NCI-H510A treated with DMSO at 0.1 percent for 48 hours (cell line): ENCODE measurements at regions not wholly inside any gene's neighbourhood (a gene's known extent, or its start where the extent isn't known, plus 50 kb on each side); places are given as distances from the start of the nearest gene placed in this dataset.
A peak's percentile ranks its signal among the peaks of the same experiment; 100 is the strongest.

Experiments
- DNase-seq: peaks from one replicate; lab custom pipeline; 2025; lab: John Stamatoyannopoulos, UW

GRCh38 chr2:2993172-2993692 is 384.4 kb downstream of the EIPR1 start:
- DNase-seq, result no peak

- no peak for DNase-seq
Measured at GRCh38 chr2:2992634-2993033, 385.0 kb downstream of the EIPR1 start.

GRCh38 chr2:2985020-2985419 is 392.6 kb downstream of the EIPR1 start:
- no peak for DNase-seq

GRCh38 chr2:2981000-2981399 is 396.6 kb downstream of the EIPR1 start:
- DNase-seq, result no peak

GRCh38 chr2:2974982-2975381 is 402.6 kb downstream of the EIPR1 start:
- no peak for DNase-seq

GRCh38 chr2:2960441-2961133 is 417.0 kb downstream of the EIPR1 start:
- no peak for DNase-seq

- peak; percentile 76 for DNase-seq
Measured at GRCh38 chr2:2950403-2950952, 427.1 kb downstream of the EIPR1 start.

GRCh38 chr2:2947406-2947805 is 430.2 kb downstream of the EIPR1 start:
- DNase-seq, result no peak

GRCh38 chr2:2942906-2943305 is 434.7 kb downstream of the EIPR1 start:
- DNase-seq, result no peak

- DNase-seq, result no peak
Measured at GRCh38 chr2:2942225-2942624, 435.4 kb downstream of the EIPR1 start.

- DNase-seq, result no peak
Measured at GRCh38 chr2:2941205-2941604, 436.4 kb downstream of the EIPR1 start.

- DNase-seq, result no peak
Measured at GRCh38 chr2:2940702-2941101, 436.9 kb downstream of the EIPR1 start.

- DNase-seq, result no peak
Measured at GRCh38 chr2:2940061-2940460, 437.6 kb downstream of the EIPR1 start.

GRCh38 chr2:2939078-2939795 is 438.4 kb downstream of the EIPR1 start:
- no peak for DNase-seq

- DNase-seq, result no peak
Measured at GRCh38 chr2:2938481-2938880, 439.1 kb downstream of the EIPR1 start.

- no peak for DNase-seq
Measured at GRCh38 chr2:2935445-2936149, 442.0 kb downstream of the EIPR1 start.

GRCh38 chr2:2933426-2933825 is 444.2 kb downstream of the EIPR1 start:
- no peak for DNase-seq

GRCh38 chr2:2932692-2933305 is 444.8 kb downstream of the EIPR1 start:
- no peak for DNase-seq

GRCh38 chr2:2932189-2932588 is 445.4 kb downstream of the EIPR1 start:
- no peak for DNase-seq

GRCh38 chr2:2931318-2932075 is 446.1 kb downstream of the EIPR1 start:
- DNase-seq, result no peak

GRCh38 chr2:2930841-2931240 is 446.8 kb downstream of the EIPR1 start:
- no peak for DNase-seq

- DNase-seq, result no peak
Measured at GRCh38 chr2:2926858-2927175, 450.8 kb downstream of the EIPR1 start.
